ENCODE measurements at regions not wholly inside any gene's neighbourhood (a gene's known extent, or its start where the extent isn't known, plus 50 kb on each side); places are given as distances from the start of the nearest gene placed in this dataset.
"Not testable (repeated sequence)": the region's sequence is repeated elsewhere in the genome, so short reads cannot be mapped to it uniquely, and the experiment has no call there.

GRCh38 chr2:105691947-105692390 lies 52.7 kb upstream of the NCK2 start:
- no peak for DNase-seq (ENCODE audit: low spot score)

- no peak for DNase-seq (ENCODE audit: low spot score)
Observed at GRCh38 chr2:105690566-105690965, 54.1 kb upstream of the NCK2 start.

GRCh38 chr2:105689484-105689883 lies 55.2 kb upstream of the NCK2 start:
- DNase-seq (ENCODE audit: low spot score), result no peak

GRCh38 chr2:105688946-105689345 lies 55.8 kb upstream of the NCK2 start:
- DNase-seq (ENCODE audit: low spot score), result no peak

- no peak for DNase-seq (ENCODE audit: low spot score)
Observed at GRCh38 chr2:105686588-105686987, 58.1 kb upstream of the NCK2 start.

- DNase-seq (ENCODE audit: low spot score), result no peak
Observed at GRCh38 chr2:105683011-105683492, 61.7 kb upstream of the NCK2 start.

GRCh38 chr2:105682401-105682800 lies 62.3 kb upstream of the NCK2 start:
- DNase-seq (ENCODE audit: low spot score), result no peak

GRCh38 chr2:105681927-105682326 lies 62.8 kb upstream of the NCK2 start:
- DNase-seq (ENCODE audit: low spot score), result no peak

- DNase-seq (ENCODE audit: low spot score), result no peak
Observed at GRCh38 chr2:105680357-105680756, 64.4 kb upstream of the NCK2 start.

GRCh38 chr2:105678346-105678745 lies 66.4 kb upstream of the NCK2 start:
- no peak for DNase-seq (ENCODE audit: low spot score)

- DNase-seq (ENCODE audit: low spot score), result no peak
Observed at GRCh38 chr2:105677901-105678300, 66.8 kb upstream of the NCK2 start.

- DNase-seq (ENCODE audit: low spot score), result no peak
Observed at GRCh38 chr2:105675841-105676240, 68.9 kb upstream of the NCK2 start.

- DNase-seq (ENCODE audit: low spot score), result no peak
Observed at GRCh38 chr2:105674859-105675541, 69.7 kb upstream of the NCK2 start.

- DNase-seq (ENCODE audit: low spot score), result no peak
Observed at GRCh38 chr2:105674401-105674800, 70.3 kb upstream of the NCK2 start.

- no peak for DNase-seq (ENCODE audit: low spot score)
Observed at GRCh38 chr2:105671156-105671555, 73.6 kb upstream of the NCK2 start.

- DNase-seq (ENCODE audit: low spot score), result no peak
Observed at GRCh38 chr2:105669384-105669891, 75.3 kb upstream of the NCK2 start.

GRCh38 chr2:105665480-105665879 lies 79.2 kb upstream of the NCK2 start:
- DNase-seq (ENCODE audit: low spot score), result no peak

- no peak for DNase-seq (ENCODE audit: low spot score)
Observed at GRCh38 chr2:105660489-105660888, 84.2 kb upstream of the NCK2 start.

GRCh38 chr2:105655723-105656606 lies 88.7 kb upstream of the NCK2 start:
- DNase-seq (ENCODE audit: low spot score), result not testable (repeated sequence)

- no peak for DNase-seq (ENCODE audit: low spot score)
Observed at GRCh38 chr2:105655244-105655643, 89.5 kb upstream of the NCK2 start.

- DNase-seq (ENCODE audit: low spot score), result no peak
Observed at GRCh38 chr2:105654474-105655004, 90.2 kb upstream of the NCK2 start.

- DNase-seq (ENCODE audit: low spot score), result no peak
Observed at GRCh38 chr2:105653302-105653701, 91.4 kb upstream of the NCK2 start.
